ENCODE measurements at regions not wholly inside any gene's neighbourhood (a gene's known extent, or its start where the extent isn't known, plus 50 kb on each side); places are given as distances from the start of the nearest gene placed in this dataset.

GRCh38 chr14:25350021-25350420 is 300.1 kb upstream of the STXBP6 start (continued):
- no peak for TF ChIP-seq SP1 (IDR thresholded peaks at IDR 0.05)
- TF ChIP-seq SP1 (CRISPR knock-in tag; IDR thresholded peaks at IDR 0.05): no peak
- TF ChIP-seq MAFF (IDR thresholded peaks at IDR 0.05; ENCODE audit: low read depth, low read length): no peak
- TF ChIP-seq SUZ12 (IDR thresholded peaks at IDR 0.05; ENCODE audit: low read depth, low read length): no peak
- no peak for TF ChIP-seq ZNF414 (CRISPR knock-in tag; IDR thresholded peaks at IDR 0.05)

- POLR2A ChIA-PET: no interaction called here
- no peak overlapping the region for H3K27ac ChIP-seq (ENCODE audit: extremely low read length, insufficient read depth, low read length)
- 3% methylated on average over 1 of the region's 1 CpG for WGBS (ENCODE audit: low lambda C conversion rate)
- no peak overlapping the region for H2AFZ ChIP-seq (ENCODE audit: low read length)
- H3K27me3 ChIP-seq (ENCODE audit: control insufficient read depth in 1 of 2, insufficient read depth in 2 of 2, low read length in 2 of 2): no peaks in the 10 kb centered on the region
- CTCF ChIA-PET (ENCODE audit: low intra/inter-chr PET ratio, low total read pairs): no interaction called here
- peaks cover 88% of the 10 kb centered on the region for H3K9me3 ChIP-seq (ENCODE audit: low read length)
- no peaks in the 10 kb centered on the region for H4K20me1 ChIP-seq (ENCODE audit: insufficient read depth, low read length)
- H3K79me2 ChIP-seq (ENCODE audit: insufficient read depth, low read length): no peaks in the 10 kb centered on the region
- H3K9ac ChIP-seq (ENCODE audit: insufficient read depth, low read depth, low read length): no peak overlapping the region
- no TSS peak for BruUV-seq (replicated peaks)
- intact Hi-C loops (cut with micrococcal nuclease; ENCODE audit: unreplicated experiment): no loop called here
- no peak for DNase-seq (ENCODE audit: low spot score)
- H3K4me2 ChIP-seq (ENCODE audit: low read depth, low read length): no peak overlapping the region
- no peaks in the 10 kb centered on the region for H3K4me1 ChIP-seq (ENCODE audit: insufficient read depth, low read length)
- no peak overlapping the region for H3K4me3 ChIP-seq (replicated peaks in 1 of 3; ENCODE audit: insufficient read depth in 1 of 3, low read depth in 2 of 3, low read length in 3 of 3)
- FAIRE-seq: no peak
- H3K36me3 ChIP-seq (replicated peaks in 1 of 2; ENCODE audit: control insufficient read depth in 1 of 2, insufficient read depth in 2 of 2, low read length in 2 of 2): no peaks in the 10 kb centered on the region
- no peak for ATAC-seq
- in situ Hi-C loops (cut with HindIII; ENCODE audit: extremely low pct_ligation_motif_present, low pct_unique_long_range_greater_than_20kb): no loop called here
- TF ChIP-seq NFKB2 (CRISPR knock-in tag; IDR thresholded peaks at IDR 0.05; ENCODE audit: borderline replicate concordance) (no peak), HOXA5 (CRISPR knock-in tag; IDR thresholded peaks at IDR 0.05) (no peak), ZNF17 (CRISPR knock-in tag; IDR thresholded peaks at IDR 0.05) (no peak), ZNF543 (CRISPR knock-in tag; IDR thresholded peaks at IDR 0.05) (no peak), ZSCAN31 (CRISPR knock-in tag; IDR thresholded peaks at IDR 0.05; ENCODE audit: low read depth) (no peak), KMT2B (CRISPR knock-in tag; IDR thresholded peaks at IDR 0.05) (no peak), ZBTB37 (CRISPR knock-in tag; IDR thresholded peaks at IDR 0.05) (no peak), FOXO1 (CRISPR knock-in tag; IDR thresholded peaks at IDR 0.05) (no peak), THAP8 (CRISPR knock-in tag; IDR thresholded peaks at IDR 0.05; ENCODE audit: borderline replicate concordance) (no peak), ZNF230 (CRISPR knock-in tag; IDR thresholded peaks at IDR 0.05) (no peak), ZNF414 (CRISPR knock-in tag; IDR thresholded peaks at IDR 0.05) (no peak), EEA1 (CRISPR knock-in tag; IDR thresholded peaks at IDR 0.05; ENCODE audit: borderline replicate concordance) (no peak), GRHL1 (CRISPR knock-in tag; conservative IDR thresholded peaks at IDR 0.05) (no peak), SMARCE1 (IDR thresholded peaks at IDR 0.05; ENCODE audit: borderline replicate concordance) (no peak)
Observed at GRCh38 chr14:25349269-25349668, 299.3 kb upstream of the STXBP6 start.

Data from HepG2 (cell line).